BE2C (cell line): ENCODE measurements at regions not wholly inside any gene's neighbourhood (a gene's known extent, or its start where the extent isn't known, plus 50 kb on each side); places are given as distances from the start of the nearest gene placed in this dataset.

Source experiments
- DNase-seq: peaks from one replicate; pipeline ENCODE4 v3.0.0-alpha.2; 2020
- H3K27me3 ChIP-seq: fragments of 250-450 bp; sonication (Bioruptor Pico); 2 replicates; pipeline ENCODE4 v1.5.1; 2020; ENCODE audit warnings: mild to moderate bottlenecking
- H3K36me3 ChIP-seq: fragments of 250-450 bp; sonication (Bioruptor Pico); 2 replicates; pipeline ENCODE4 v1.5.1; 2020; ENCODE audit warnings: mild to moderate bottlenecking
- H3K4me1 ChIP-seq: fragments of 250-450 bp; sonication (Bioruptor Pico); 2 replicates; pipeline ENCODE4 v1.5.1; 2020
- H3K4me3 ChIP-seq: 2 replicates; pipeline ENCODE4 v1.5.1; 2011; ENCODE audit warnings: low read depth, low read length
- H3K9me3 ChIP-seq: fragments of 250-450 bp; sonication (Bioruptor Pico); 2 replicates; pipeline ENCODE4 v1.5.1; 2020
- TF ChIP-seq, protein P1 (sequence below): IDR thresholded peaks from 2 replicates; pipeline ENCODE4 v1.5.1; 2012; ENCODE audit warnings: mild to moderate bottlenecking, low read depth, low read length

DNA sequence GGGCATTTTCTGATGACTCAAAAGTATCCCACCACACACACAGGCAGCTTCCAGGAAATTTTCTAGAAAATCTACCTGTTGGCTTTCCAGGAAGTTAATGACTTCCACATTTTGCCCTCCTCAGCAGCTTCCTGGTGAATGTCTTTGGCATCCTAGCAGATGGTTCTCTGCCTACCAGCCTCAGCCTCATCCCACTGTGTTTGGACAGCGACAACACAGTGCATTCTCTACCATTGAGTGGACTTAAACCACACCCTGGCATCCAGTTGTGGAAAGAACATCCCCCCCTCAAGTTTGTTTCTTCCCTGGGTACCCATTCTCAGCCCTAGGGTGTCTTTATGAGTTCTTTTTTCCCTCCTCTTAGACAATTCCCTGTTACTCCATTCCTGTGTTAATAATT lies 50.8 kb upstream of the GADL1 start:
- Histone ChIP-seq H3K36me3 (no peaks in the 10 kb centered on the region), H3K27me3 (no peaks in the 10 kb centered on the region), H3K4me1 (no peaks in the 10 kb centered on the region), H3K4me3 (no peak overlapping the region), H3K9me3 (no peaks in the 10 kb centered on the region)
- TF ChIP-seq, protein P1, sequence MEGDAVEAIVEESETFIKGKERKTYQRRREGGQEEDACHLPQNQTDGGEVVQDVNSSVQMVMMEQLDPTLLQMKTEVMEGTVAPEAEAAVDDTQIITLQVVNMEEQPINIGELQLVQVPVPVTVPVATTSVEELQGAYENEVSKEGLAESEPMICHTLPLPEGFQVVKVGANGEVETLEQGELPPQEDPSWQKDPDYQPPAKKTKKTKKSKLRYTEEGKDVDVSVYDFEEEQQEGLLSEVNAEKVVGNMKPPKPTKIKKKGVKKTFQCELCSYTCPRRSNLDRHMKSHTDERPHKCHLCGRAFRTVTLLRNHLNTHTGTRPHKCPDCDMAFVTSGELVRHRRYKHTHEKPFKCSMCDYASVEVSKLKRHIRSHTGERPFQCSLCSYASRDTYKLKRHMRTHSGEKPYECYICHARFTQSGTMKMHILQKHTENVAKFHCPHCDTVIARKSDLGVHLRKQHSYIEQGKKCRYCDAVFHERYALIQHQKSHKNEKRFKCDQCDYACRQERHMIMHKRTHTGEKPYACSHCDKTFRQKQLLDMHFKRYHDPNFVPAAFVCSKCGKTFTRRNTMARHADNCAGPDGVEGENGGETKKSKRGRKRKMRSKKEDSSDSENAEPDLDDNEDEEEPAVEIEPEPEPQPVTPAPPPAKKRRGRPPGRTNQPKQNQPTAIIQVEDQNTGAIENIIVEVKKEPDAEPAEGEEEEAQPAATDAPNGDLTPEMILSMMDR: no peak
- DNase-seq: no peak

- TF ChIP-seq, protein P1: no peak
- H3K9me3 ChIP-seq: no peaks in the 10 kb centered on the region
- H3K4me1 ChIP-seq: no peaks in the 10 kb centered on the region
- no peak overlapping the region for H3K4me3 ChIP-seq
- no peak for DNase-seq
- no peaks in the 10 kb centered on the region for H3K36me3 ChIP-seq
- H3K27me3 ChIP-seq: no peaks in the 10 kb centered on the region
These were observed 54.0 kb upstream of the GADL1 start for GRCh38 chr3:30948426-30948825.

- Histone ChIP-seq H3K4me3 (no peak overlapping the region), H3K4me1 (no peaks in the 10 kb centered on the region), H3K9me3 (no peaks in the 10 kb centered on the region), H3K36me3 (no peaks in the 10 kb centered on the region), H3K27me3 (no peaks in the 10 kb centered on the region)
- TF ChIP-seq, protein P1: no peak
- no peak for DNase-seq
These were observed 57.4 kb upstream of the GADL1 start for GRCh38 chr3:30951826-30952225.

DNA sequence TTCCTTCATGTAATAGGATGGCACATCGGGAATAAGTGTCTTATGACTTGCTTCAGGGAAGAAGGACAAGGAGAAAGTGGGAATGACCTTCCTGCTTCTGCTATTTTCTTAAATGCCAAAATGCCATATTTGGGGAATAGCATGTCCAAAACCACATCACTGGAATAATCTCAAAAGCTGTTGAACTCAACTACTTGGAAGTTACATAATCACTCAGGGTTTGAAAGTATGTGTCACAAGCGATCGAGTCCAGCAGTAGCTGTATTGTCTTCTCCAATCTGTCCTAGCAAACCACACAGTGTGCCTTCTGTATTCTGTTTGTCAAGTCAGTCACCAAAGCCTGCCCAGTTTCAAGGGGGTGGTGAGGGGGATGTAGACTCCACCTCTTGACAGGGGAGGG lies 58.3 kb upstream of the GADL1 start:
- H3K4me3 ChIP-seq: no peak overlapping the region
- no peaks in the 10 kb centered on the region for H3K36me3 ChIP-seq
- DNase-seq: no peak
- no peaks in the 10 kb centered on the region for H3K4me1 ChIP-seq
- H3K27me3 ChIP-seq: no peaks in the 10 kb centered on the region
- TF ChIP-seq, protein P1: no peak
- no peaks in the 10 kb centered on the region for H3K9me3 ChIP-seq

GRCh38 chr3:30954426-30954825 lies 60.0 kb upstream of the GADL1 start:
- Histone ChIP-seq H3K9me3 (no peaks in the 10 kb centered on the region), H3K4me1 (no peaks in the 10 kb centered on the region), H3K4me3 (no peak overlapping the region), H3K36me3 (no peaks in the 10 kb centered on the region), H3K27me3 (no peaks in the 10 kb centered on the region)
- TF ChIP-seq, protein P1: no peak
- DNase-seq: no peak

DNA sequence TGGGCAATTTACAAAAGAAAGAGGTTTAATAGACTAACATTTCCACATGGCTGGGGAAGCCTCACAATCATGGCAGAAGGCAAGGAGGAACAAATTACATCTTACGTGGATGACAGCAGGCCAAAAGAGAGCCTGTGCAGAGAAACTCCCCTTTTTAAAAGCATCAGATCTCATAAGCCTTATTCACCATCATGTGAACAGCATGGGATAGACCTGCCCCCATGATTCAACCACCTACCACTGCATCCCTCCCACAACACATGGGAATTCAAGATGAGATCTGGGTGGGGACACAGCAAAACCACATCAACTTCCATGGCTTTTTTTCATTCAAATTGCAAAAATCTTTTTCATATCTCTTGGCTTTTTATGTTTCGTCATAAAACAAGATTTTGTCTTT lies 67.6 kb upstream of the GADL1 start:
- no peak for DNase-seq
- Histone ChIP-seq H3K4me3 (no peak overlapping the region), H3K9me3 (no peaks in the 10 kb centered on the region), H3K4me1 (no peaks in the 10 kb centered on the region), H3K27me3 (no peaks in the 10 kb centered on the region), H3K36me3 (no peaks in the 10 kb centered on the region)
- TF ChIP-seq, protein P1: no peak
